ENCODE measurements at regions not wholly inside any gene's neighbourhood (a gene's known extent, or its start where the extent isn't known, plus 50 kb on each side); places are given as distances from the start of the nearest gene placed in this dataset.

DNA sequence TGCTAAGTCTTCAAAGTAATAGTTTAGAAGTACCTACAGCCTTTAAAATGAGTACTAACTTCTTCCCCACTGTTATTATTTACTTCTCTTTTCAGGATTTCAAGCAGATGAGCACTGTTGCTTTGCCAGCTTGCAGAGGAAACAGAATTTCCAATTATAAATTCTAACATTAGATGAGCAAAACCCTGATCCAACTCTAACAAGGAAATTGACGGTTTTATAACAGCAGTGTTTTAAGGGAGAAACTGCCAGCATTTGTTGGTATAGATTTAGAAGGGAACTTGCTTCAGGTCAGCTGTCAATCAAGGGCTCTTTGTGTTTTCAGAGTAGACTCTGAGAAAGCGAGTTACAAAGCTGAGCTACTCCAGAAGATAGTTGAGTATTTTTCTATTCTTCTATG, 120.5 kb downstream of the RAP2A start:
- no peak for TF ChIP-seq CTCF (IDR thresholded peaks at IDR 0.05; ENCODE audit: low read length)
- TF ChIP-seq EZH2 (IDR thresholded peaks at IDR 0.05; ENCODE audit: borderline replicate concordance, low read length) = no peak

All from OCI-LY1 (cell line).